Naive thymus-derived CD8-positive, alpha-beta T cell (primary cell): ENCODE measurements at regions not wholly inside any gene's neighbourhood (a gene's known extent, or its start where the extent isn't known, plus 50 kb on each side); places are given as distances from the start of the nearest gene placed in this dataset.

Experiments
- ATAC-seq, 2 donors: fragments of 150-1000 bp; cut with Tn5 transposase in 1 of 2; sonication (Bioruptor Pico), chemical (Tn5 transposase) in 1 of 2; 1 replicate in 1 of 2; 2 replicates in 1 of 2; pipeline ENCODE4 v1.10.0; 2021; ENCODE audit warnings: mild to moderate bottlenecking in 2 of 2, moderate library complexity in 2 of 2
- POLR2A ChIA-PET: fragments of 350-600 bp; sonication (Branson Sonifier 250); formaldehyde crosslinking; loops from one replicate; lab custom pipeline; 2021; ENCODE audit warnings: antibody characterized with exemption; lab: Charles Lee
- DNase-seq, 10 donors: peaks; one replicate each; pipeline versions ENCODE4 v3.0.0 to v3.0.0-alpha.2; 2020 to 2022
- H3K27ac Mint-ChIP-seq, 10 donors: one replicate each; pipeline ENCODE4 v1.8.0; 2020 to 2022; ENCODE audit warnings: mild to moderate bottlenecking in 10 of 10, mixed read lengths in 10 of 10, moderate library complexity in 4 of 10, inconsistent platforms in 1 of 10
- H3K27me3 Mint-ChIP-seq, 5 donors: one replicate each; pipeline ENCODE4 v1.8.0; 2021 to 2022; ENCODE audit warnings: mixed read lengths in 5 of 5
- H3K36me3 Mint-ChIP-seq, 3 donors: one replicate each; pipeline ENCODE4 v1.8.0; 2020 to 2022; ENCODE audit warnings: mixed read lengths in 3 of 3, mild to moderate bottlenecking in 2 of 3, inconsistent platforms in 1 of 3
- H3K4me1 Mint-ChIP-seq, 4 donors: one replicate each; pipeline ENCODE4 v1.8.0; 2021 to 2022; ENCODE audit warnings: mixed read lengths in 4 of 4
- H3K4me3 Mint-ChIP-seq, 10 donors: one replicate each; pipeline ENCODE4 v1.8.0; 2020 to 2022; ENCODE audit warnings: mild to moderate bottlenecking in 10 of 10, mixed read lengths in 10 of 10, moderate library complexity in 6 of 10, inconsistent platforms in 1 of 10
- H3K9me3 Mint-ChIP-seq, 9 donors: one replicate each; pipeline ENCODE4 v1.8.0; 2020 to 2022; ENCODE audit warnings: mixed read lengths in 9 of 9, mild to moderate bottlenecking in 3 of 9, inconsistent platforms in 1 of 9, moderate library complexity in 1 of 9

- no peak for ATAC-seq
- Mint-ChIP-seq H3K9me3 (peaks cover under 1 to 22% (median 5%) of the 10 kb centered on the region in 9 donors), H3K4me1 (no peaks in the 10 kb centered on the region), H3K27me3 (no peaks in the 10 kb centered on the region), H3K36me3 (no peaks in the 10 kb centered on the region), H3K27ac (no peak overlapping the region), H3K4me3 (no peak overlapping the region)
- no peak for DNase-seq
- POLR2A ChIA-PET = no interaction called here
Observed at GRCh38 chr4:176919631-176920030, 126.9 kb upstream of the VEGFC start.

- POLR2A ChIA-PET = no interaction called here
- Mint-ChIP-seq H3K27me3 (no peaks in the 10 kb centered on the region), H3K4me3 (no peak overlapping the region)
Observed at GRCh38 chr4:176920694-176921093, 128.0 kb upstream of the VEGFC start.

GRCh38 chr4:176921256-176921655 lies 128.5 kb upstream of the VEGFC start:
- Mint-ChIP-seq H3K4me1 (no peaks in the 10 kb centered on the region), H3K36me3 (no peaks in the 10 kb centered on the region)
- POLR2A ChIA-PET = no interaction called here

More at GRCh38 chr4:176920694-176921093, 128.0 kb upstream of the VEGFC start:
- Mint-ChIP-seq H3K27ac (no peak overlapping the region), H3K9me3 (peaks cover 0 to 15% (median 2%) of the 10 kb centered on the region in 9 donors), H3K4me1 (no peaks in the 10 kb centered on the region), H3K36me3 (no peaks in the 10 kb centered on the region)
- DNase-seq (no peak), ATAC-seq (no peak)

GRCh38 chr4:176924238-176924637 lies 131.5 kb upstream of the VEGFC start:
- Mint-ChIP-seq H3K9me3 (peaks cover 0 to 3% (median 0%) of the 10 kb centered on the region in 9 donors), H3K4me1 (no peaks in the 10 kb centered on the region), H3K36me3 (no peaks in the 10 kb centered on the region), H3K27me3 (no peaks in the 10 kb centered on the region), H3K27ac (no peak overlapping the region), H3K4me3 (no peak overlapping the region)
- ATAC-seq = no peak
- POLR2A ChIA-PET = no interaction called here
- no peak for DNase-seq

More at GRCh38 chr4:176921256-176921655, 128.5 kb upstream of the VEGFC start:
- no peak for ATAC-seq
- Mint-ChIP-seq H3K4me3 (no peak overlapping the region), H3K27ac (no peak overlapping the region), H3K27me3 (no peaks in the 10 kb centered on the region), H3K9me3 (peaks cover 0 to 11% (median 1%) of the 10 kb centered on the region in 9 donors)
- no peak for DNase-seq

- no peak overlapping the region for H3K4me3 Mint-ChIP-seq
- POLR2A ChIA-PET = no interaction called here
- H3K4me1 Mint-ChIP-seq = no peaks in the 10 kb centered on the region
- peaks cover 0 to 3% (median 0%) of the 10 kb centered on the region in 9 donors for H3K9me3 Mint-ChIP-seq
- ATAC-seq = no peak
- no peaks in the 10 kb centered on the region for H3K27me3 Mint-ChIP-seq
- H3K36me3 Mint-ChIP-seq = no peaks in the 10 kb centered on the region
- no peak overlapping the region for H3K27ac Mint-ChIP-seq
- no peak for DNase-seq
Observed at GRCh38 chr4:176925962-176926361, 133.2 kb upstream of the VEGFC start.

GRCh38 chr4:176927117-176927516 lies 134.4 kb upstream of the VEGFC start:
- ATAC-seq (no peak), DNase-seq (no peak)
- H3K27ac Mint-ChIP-seq = no peak overlapping the region
- H3K36me3 Mint-ChIP-seq = no peaks in the 10 kb centered on the region
- no peak overlapping the region for H3K4me3 Mint-ChIP-seq
- no peaks in the 10 kb centered on the region for H3K4me1 Mint-ChIP-seq
- peaks cover 0 to 3% (median 0%) of the 10 kb centered on the region in 9 donors for H3K9me3 Mint-ChIP-seq
- no peaks in the 10 kb centered on the region for H3K27me3 Mint-ChIP-seq
- POLR2A ChIA-PET = no interaction called here

GRCh38 chr4:176927664-176928063 lies 134.9 kb upstream of the VEGFC start:
- POLR2A ChIA-PET = no interaction called here

GRCh38 chr4:176939445-176939844 lies 146.7 kb upstream of the VEGFC start:
- no peaks in the 10 kb centered on the region for H3K4me1 Mint-ChIP-seq
- ATAC-seq = no peak
- no peaks in the 10 kb centered on the region for H3K36me3 Mint-ChIP-seq
- peaks cover 0 to 12% (median 1%) of the 10 kb centered on the region in 5 donors for H3K27me3 Mint-ChIP-seq
- no peak for DNase-seq
- peaks cover 0 to 12% (median 3%) of the 10 kb centered on the region in 9 donors for H3K9me3 Mint-ChIP-seq
- H3K27ac Mint-ChIP-seq = no peak overlapping the region
- POLR2A ChIA-PET = no interaction called here
- no peak overlapping the region for H3K4me3 Mint-ChIP-seq

More at GRCh38 chr4:176927664-176928063, 134.9 kb upstream of the VEGFC start:
- Mint-ChIP-seq H3K4me1 (no peaks in the 10 kb centered on the region), H3K27me3 (no peaks in the 10 kb centered on the region), H3K4me3 (no peak overlapping the region), H3K36me3 (no peaks in the 10 kb centered on the region), H3K27ac (no peak overlapping the region), H3K9me3 (peaks cover 0 to under 1% (median 0%) of the 10 kb centered on the region in 9 donors)
- ATAC-seq = no peak
- DNase-seq = no peak

GRCh38 chr4:176945334-176945733 lies 152.6 kb upstream of the VEGFC start:
- Mint-ChIP-seq H3K36me3 (no peaks in the 10 kb centered on the region), H3K9me3 (peaks cover 0 to 3% (median 0%) of the 10 kb centered on the region in 9 donors), H3K4me1 (no peaks in the 10 kb centered on the region), H3K4me3 (no peak overlapping the region), H3K27me3 (peaks cover 0 to 21% (median 1%) of the 10 kb centered on the region in 5 donors), H3K27ac (no peak overlapping the region)
- no peak for ATAC-seq
- POLR2A ChIA-PET = no interaction called here
- no peak for DNase-seq

- Mint-ChIP-seq H3K27me3 (peaks cover 0 to 9% (median 0%) of the 10 kb centered on the region in 5 donors), H3K9me3 (peaks cover 0 to 5% (median 0%) of the 10 kb centered on the region in 9 donors), H3K36me3 (no peaks in the 10 kb centered on the region), H3K27ac (no peak overlapping the region), H3K4me1 (no peaks in the 10 kb centered on the region), H3K4me3 (no peak overlapping the region)
- DNase-seq = no peak
- POLR2A ChIA-PET = no interaction called here
- ATAC-seq = no peak
Observed at GRCh38 chr4:176949029-176949428, 156.3 kb upstream of the VEGFC start.

- no peaks in the 10 kb centered on the region for H3K36me3 Mint-ChIP-seq
- H3K27ac Mint-ChIP-seq = no peak overlapping the region
- H3K27me3 Mint-ChIP-seq = no peaks in the 10 kb centered on the region
- H3K9me3 Mint-ChIP-seq = peaks cover 2 to 19% (median 9%) of the 10 kb centered on the region in 9 donors
- no peaks in the 10 kb centered on the region for H3K4me1 Mint-ChIP-seq
- ATAC-seq = no peak
- POLR2A ChIA-PET = no interaction called here
- DNase-seq = no peak
- H3K4me3 Mint-ChIP-seq = no peak overlapping the region
Observed at GRCh38 chr4:176953021-176953420, 160.3 kb upstream of the VEGFC start.

- H3K4me1 Mint-ChIP-seq = no peaks in the 10 kb centered on the region
- no peak for ATAC-seq
- no peak overlapping the region for H3K4me3 Mint-ChIP-seq
- no peak for DNase-seq
- no peaks in the 10 kb centered on the region for H3K36me3 Mint-ChIP-seq
- peaks cover 2 to 20% (median 9%) of the 10 kb centered on the region in 9 donors for H3K9me3 Mint-ChIP-seq
- POLR2A ChIA-PET = no interaction called here
- H3K27me3 Mint-ChIP-seq = no peaks in the 10 kb centered on the region
- H3K27ac Mint-ChIP-seq = no peak overlapping the region
Observed at GRCh38 chr4:176957353-176958118, 164.8 kb upstream of the VEGFC start.

- no peak for ATAC-seq
- POLR2A ChIA-PET = no interaction called here
Observed at GRCh38 chr4:176959980-176960379, 167.3 kb upstream of the VEGFC start.

More at GRCh38 chr4:176959980-176960379, 167.3 kb upstream of the VEGFC start:
- Mint-ChIP-seq H3K27ac (no peak overlapping the region), H3K9me3 (peaks cover 0 to 11% (median 5%) of the 10 kb centered on the region in 9 donors), H3K4me1 (no peaks in the 10 kb centered on the region), H3K27me3 (peaks cover 0 to 1% (median 0%) of the 10 kb centered on the region in 5 donors), H3K4me3 (no peak overlapping the region), H3K36me3 (no peaks in the 10 kb centered on the region)
- no peak for DNase-seq
